Fibroblast of pulmonary artery (primary cell): ENCODE measurements at regions not wholly inside any gene's neighbourhood (a gene's known extent, or its start where the extent isn't known, plus 50 kb on each side); places are given as distances from the start of the nearest gene placed in this dataset.
A peak's percentile ranks its signal among the peaks of the same experiment; 100 is the strongest.

Source experiments
- DNase-seq: peaks from one replicate; pipeline ENCODE4 v3.0.0-alpha.2; 2010; ENCODE audit warnings: low read depth
- H3K4me3 ChIP-seq: replicated peaks from 2 replicates; pipeline ENCODE4 v1.5.1; 2011; ENCODE audit warnings: low read depth, mild to moderate bottlenecking, control low read depth, low read length, moderate library complexity
- CTCF ChIP-seq: IDR thresholded peaks from 2 replicates; pipeline ENCODE4 v1.5.1; 2011; ENCODE audit warnings: mild to moderate bottlenecking, control low read depth, low read length, inconsistent platforms; ENCODE audit errors: missing control alignments

DNA sequence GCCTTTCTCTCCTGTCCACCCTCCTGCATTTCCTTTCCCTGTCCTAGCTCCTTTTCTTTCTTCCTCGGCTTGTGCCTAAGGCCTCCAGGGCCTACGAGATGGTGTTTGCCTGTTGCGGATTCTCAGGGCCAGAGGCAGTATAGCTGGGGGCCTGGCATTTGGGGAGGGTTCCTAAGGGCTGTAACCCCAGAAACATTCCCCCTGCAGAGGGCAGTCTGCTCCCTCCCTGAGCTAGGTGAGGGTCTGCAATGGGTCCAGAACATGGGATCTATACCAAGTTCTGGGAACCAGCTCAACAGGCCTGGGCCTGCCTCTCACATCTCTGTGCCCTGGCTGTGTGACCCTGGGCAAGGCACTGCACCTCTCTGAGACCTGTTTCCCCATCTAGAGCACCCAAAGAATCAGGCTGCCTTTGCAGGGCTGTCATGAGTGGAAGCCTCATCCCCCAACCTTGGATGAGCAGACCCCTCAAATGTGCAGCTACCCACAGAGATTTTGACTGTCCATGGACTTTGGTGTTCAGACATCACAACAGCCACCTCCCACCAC, 97.5 kb downstream of the GLI2 start:
- no peak for DNase-seq
- H3K4me3 ChIP-seq: no peak overlapping the region

GRCh38 chr2:120834206-120834605, 98.5 kb downstream of the GLI2 start:
- H3K4me3 ChIP-seq: no peak overlapping the region
- DNase-seq: no peak
- no peak for TF ChIP-seq CTCF

More for the DNA sequence above, 97.5 kb downstream of the GLI2 start:
- TF ChIP-seq CTCF: no peak

DNA sequence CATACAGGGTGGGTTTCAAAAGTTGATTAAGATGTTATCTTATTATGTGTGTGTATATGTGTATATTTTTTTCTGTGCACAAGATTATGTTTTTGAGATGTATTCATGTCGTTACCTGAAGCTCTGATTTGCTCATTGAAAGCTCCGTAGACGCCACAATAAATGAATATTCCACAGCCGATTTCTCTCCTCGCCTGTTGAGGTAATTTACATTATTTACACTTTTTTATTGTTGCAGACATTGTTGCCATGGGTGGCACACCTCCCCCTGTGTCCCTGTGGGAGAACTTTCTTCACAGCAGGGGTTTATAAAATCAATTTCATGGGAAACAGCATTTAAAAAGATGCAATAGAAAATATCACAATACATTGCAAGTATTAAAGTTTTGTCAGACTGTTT, 100.6 kb downstream of the GLI2 start:
- H3K4me3 ChIP-seq: no peak overlapping the region
- no peak for TF ChIP-seq CTCF

DNA sequence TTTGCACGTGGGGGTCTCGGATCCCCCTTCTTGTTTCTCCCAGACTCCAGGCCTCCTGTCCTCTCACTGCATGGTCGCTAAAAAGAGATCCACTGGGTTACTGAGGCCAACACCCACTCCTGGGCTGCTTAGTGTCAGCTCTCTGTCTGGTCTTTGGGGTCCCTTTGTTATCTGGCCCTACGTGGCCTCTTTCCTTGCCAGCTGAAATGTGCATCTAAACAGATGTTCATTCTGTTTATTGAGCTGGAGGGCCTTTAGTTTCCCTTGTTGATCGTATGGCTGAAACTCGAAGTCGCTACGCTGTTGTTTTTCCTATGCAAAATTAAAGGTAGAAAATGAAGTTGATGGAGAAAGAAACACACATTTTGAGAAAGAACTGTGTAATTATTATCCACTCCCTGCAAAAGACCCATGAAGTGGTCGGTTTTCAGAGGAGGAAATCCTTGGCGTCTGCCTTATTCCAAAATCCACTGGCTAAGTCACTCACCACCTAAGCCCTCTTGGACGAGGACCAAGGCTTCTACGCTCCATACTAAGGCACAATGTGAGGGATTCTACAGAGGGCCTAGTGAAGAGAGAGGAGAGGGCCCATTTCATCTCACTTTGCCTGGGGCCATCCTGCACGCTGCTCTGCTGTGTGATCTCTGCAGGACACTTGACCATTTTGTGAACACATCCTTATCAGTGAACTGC, 105.3 kb downstream of the GLI2 start:
- no peak for TF ChIP-seq CTCF

More for the DNA sequence above, 100.6 kb downstream of the GLI2 start:
- no peak for DNase-seq

GRCh38 chr2:120842456-120843439, 107.1 kb downstream of the GLI2 start:
- no peak overlapping the region for H3K4me3 ChIP-seq
- DNase-seq: peak; percentile 51
- TF ChIP-seq CTCF: no peak

More for the DNA sequence above, 105.3 kb downstream of the GLI2 start:
- H3K4me3 ChIP-seq: no peak overlapping the region
- DNase-seq: no peak

DNA sequence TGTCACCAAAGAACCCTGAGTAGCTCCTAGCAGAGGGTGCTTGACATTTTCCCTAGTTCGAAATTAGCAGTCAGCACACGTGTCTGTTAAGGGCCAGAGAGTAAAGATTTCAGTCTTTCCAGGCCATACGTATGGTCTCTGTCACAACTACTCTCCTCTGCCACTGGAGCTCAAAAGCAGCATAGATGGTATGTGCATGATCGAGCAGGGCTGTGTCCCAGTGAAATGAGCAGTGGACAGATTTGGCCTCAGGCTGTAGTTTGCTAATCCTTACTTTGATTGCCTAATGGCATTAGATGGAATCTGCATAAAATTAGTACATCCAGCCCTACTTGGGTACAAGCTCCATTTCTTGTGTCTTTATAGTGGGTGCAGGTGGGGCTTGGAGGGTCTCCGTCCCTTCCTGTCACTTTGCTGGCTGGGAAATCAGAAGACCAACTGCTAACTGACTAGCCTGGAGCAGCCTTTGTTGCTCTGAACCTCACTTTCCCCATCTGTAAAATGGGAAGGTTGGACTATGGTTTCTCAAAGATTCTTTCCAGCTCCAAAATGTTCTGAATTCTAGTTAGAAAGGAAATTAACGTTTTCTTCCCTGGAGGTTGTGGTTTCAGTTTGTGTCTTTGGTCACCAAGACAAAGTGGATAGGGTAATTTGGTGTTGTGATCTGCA, 108.5 kb downstream of the GLI2 start:
- no peak for TF ChIP-seq CTCF
- H3K4me3 ChIP-seq: no peak overlapping the region
- no peak for DNase-seq
